ENCODE measurements at regions not wholly inside any gene's neighbourhood (a gene's known extent, or its start where the extent isn't known, plus 50 kb on each side); places are given as distances from the start of the nearest gene placed in this dataset.

- TF ChIP-seq CTCF (conservative IDR thresholded peaks at IDR 0.05 in 1 of 2, IDR thresholded peaks at IDR 0.05 in 1 of 2; ENCODE audit: low read depth in 1 of 2, low read length in 2 of 2), result no peak
- no peak for TF ChIP-seq EZH2 (IDR thresholded peaks at IDR 0.05; ENCODE audit: low read length, missing control alignments)
Observed at GRCh38 chr3:101970212-101970611, 120.9 kb downstream of the NFKBIZ start.

Data from fibroblast of lung (primary cell).